ENCODE measurements at regions not wholly inside any gene's neighbourhood (a gene's known extent, or its start where the extent isn't known, plus 50 kb on each side); places are given as distances from the start of the nearest gene placed in this dataset.

DNA sequence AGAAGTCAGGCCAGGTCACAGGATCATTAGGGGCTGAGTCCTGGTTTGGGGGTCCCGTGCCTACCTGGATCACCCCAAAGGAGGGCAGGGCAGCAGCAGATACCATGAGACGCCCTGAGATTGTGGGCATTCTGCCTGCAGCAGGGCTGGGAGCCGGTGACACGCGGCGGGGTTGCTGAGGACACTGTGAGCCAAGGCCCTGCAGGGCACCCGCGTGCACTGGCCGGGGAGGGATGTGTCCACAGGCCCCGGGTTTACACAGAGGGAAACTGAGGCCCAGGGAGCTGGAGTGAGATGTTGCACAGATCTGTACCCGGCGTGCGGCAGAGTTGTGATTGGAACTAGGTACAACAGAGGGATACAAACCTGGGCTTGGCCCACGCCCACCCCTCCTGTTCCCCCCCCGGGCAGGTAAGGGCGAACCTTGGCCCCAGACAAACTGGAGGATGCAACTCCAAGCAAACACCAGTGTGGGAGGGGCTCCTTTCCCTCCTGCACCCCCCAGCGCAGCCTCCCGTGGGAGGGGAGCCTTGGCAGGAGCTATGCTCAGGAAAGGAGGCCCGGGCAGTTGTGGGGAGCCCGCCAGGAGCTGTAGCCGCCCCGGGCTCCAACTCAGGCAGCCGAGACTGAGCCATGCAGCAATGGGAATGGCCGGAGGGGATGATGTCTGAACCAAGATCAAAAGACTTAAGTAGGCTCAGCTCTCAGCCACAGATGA is 91.3 kb downstream of the ENGASE start:
- no peaks in the 10 kb centered on the region for H3K4me1 ChIP-seq
- intact Hi-C loops (cut with DNase I; ENCODE audit: low total_unique reads), result no loop called here
- TF ChIP-seq, protein P1, sequence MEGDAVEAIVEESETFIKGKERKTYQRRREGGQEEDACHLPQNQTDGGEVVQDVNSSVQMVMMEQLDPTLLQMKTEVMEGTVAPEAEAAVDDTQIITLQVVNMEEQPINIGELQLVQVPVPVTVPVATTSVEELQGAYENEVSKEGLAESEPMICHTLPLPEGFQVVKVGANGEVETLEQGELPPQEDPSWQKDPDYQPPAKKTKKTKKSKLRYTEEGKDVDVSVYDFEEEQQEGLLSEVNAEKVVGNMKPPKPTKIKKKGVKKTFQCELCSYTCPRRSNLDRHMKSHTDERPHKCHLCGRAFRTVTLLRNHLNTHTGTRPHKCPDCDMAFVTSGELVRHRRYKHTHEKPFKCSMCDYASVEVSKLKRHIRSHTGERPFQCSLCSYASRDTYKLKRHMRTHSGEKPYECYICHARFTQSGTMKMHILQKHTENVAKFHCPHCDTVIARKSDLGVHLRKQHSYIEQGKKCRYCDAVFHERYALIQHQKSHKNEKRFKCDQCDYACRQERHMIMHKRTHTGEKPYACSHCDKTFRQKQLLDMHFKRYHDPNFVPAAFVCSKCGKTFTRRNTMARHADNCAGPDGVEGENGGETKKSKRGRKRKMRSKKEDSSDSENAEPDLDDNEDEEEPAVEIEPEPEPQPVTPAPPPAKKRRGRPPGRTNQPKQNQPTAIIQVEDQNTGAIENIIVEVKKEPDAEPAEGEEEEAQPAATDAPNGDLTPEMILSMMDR (IDR thresholded peaks at IDR 0.05), result no peak
- H3K27ac ChIP-seq, result no peak overlapping the region
- no peak overlapping the region for H3K4me3 ChIP-seq
- DNase-seq, result no peak
- no peaks in the 10 kb centered on the region for H3K9me3 ChIP-seq
- no peaks in the 10 kb centered on the region for H3K36me3 ChIP-seq
- peaks cover 0 to 93% of the 10 kb centered on the region in 2 donors for H3K27me3 ChIP-seq

GRCh38 chr17:79164913-79165695 is 90.5 kb downstream of the ENGASE start:
- Histone ChIP-seq H3K4me3 (no peak overlapping the region), H3K36me3 (no peaks in the 10 kb centered on the region), H3K27me3 (peaks cover 0 to 94% of the 10 kb centered on the region in 2 donors), H3K27ac (no peak overlapping the region), H3K9me3 (no peaks in the 10 kb centered on the region), H3K4me1 (no peaks in the 10 kb centered on the region)
- DNase-seq, result no peak
- intact Hi-C loops (cut with DNase I; ENCODE audit: low total_unique reads), result no loop called here
- TF ChIP-seq, protein P1 (IDR thresholded peaks at IDR 0.05), result no peak

DNA sequence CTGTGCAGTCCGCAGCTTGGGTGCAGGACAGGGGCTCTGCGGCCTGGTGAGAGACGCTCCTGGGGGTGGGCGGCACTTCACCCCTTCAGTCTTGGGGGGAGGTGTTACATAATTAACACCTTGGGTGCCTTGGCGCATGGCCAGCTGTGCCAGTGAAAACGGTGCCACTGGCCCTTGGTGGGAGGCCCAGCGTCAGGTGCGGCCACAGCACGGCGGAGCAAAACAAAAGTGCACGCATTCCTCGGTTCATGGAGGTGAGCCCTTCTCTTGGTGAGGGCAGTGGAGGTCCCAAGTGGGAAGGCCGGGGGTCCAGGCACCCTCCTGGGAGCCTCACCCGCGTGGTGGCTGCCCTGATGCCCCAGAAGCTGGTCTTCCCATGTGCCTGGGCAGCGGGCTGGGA is 89.8 kb downstream of the ENGASE start:
- intact Hi-C loops (cut with DNase I; ENCODE audit: low total_unique reads), result no loop called here
- TF ChIP-seq, protein P1 (IDR thresholded peaks at IDR 0.05), result no peak
- H3K4me3 ChIP-seq, result no peak overlapping the region
- peaks cover 0 to 94% of the 10 kb centered on the region in 2 donors for H3K27me3 ChIP-seq
- H3K9me3 ChIP-seq, result no peaks in the 10 kb centered on the region
- no peaks in the 10 kb centered on the region for H3K36me3 ChIP-seq
- H3K4me1 ChIP-seq, result no peaks in the 10 kb centered on the region
- no peak overlapping the region for H3K27ac ChIP-seq
- no peak for DNase-seq

DNA sequence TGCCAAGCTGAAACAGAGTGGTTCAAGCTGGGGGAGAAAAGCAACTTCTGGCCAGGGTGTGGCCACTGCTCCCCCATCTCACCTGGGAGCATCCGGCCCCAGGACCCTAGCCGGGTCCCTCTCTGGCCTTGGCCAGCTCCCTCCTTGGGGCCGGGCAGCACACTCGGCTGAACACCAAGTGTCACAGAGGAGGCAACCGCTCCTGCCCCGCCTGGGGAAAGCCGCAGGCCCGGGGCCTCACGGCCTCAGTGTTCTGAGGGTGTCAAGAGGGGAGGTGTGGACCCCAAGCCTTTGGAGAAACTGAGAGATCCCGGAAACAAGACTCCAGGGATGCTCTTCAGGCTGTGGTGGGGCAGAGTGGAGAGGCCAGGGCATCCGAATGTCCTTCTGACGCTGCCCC is 88.4 kb downstream of the ENGASE start:
- Histone ChIP-seq H3K9me3 (no peaks in the 10 kb centered on the region), H3K27ac (no peak overlapping the region), H3K27me3 (peaks cover 0 to 94% of the 10 kb centered on the region in 2 donors), H3K4me3 (no peak overlapping the region), H3K36me3 (no peaks in the 10 kb centered on the region), H3K4me1 (no peaks in the 10 kb centered on the region)
- no peak for DNase-seq
- TF ChIP-seq, protein P1 (IDR thresholded peaks at IDR 0.05), result no peak
- intact Hi-C loops (cut with DNase I; ENCODE audit: low total_unique reads), result no loop called here

- H3K4me3 ChIP-seq, result no peak overlapping the region
- intact Hi-C loops (cut with DNase I; ENCODE audit: low total_unique reads), result no loop called here
- no peaks in the 10 kb centered on the region for H3K36me3 ChIP-seq
- no peak for DNase-seq
- peaks cover 0 to 94% of the 10 kb centered on the region in 2 donors for H3K27me3 ChIP-seq
- H3K27ac ChIP-seq, result no peak overlapping the region
- TF ChIP-seq, protein P1 (IDR thresholded peaks at IDR 0.05), result no peak
- no peaks in the 10 kb centered on the region for H3K4me1 ChIP-seq
- no peaks in the 10 kb centered on the region for H3K9me3 ChIP-seq
These were observed 87.7 kb downstream of the ENGASE start for GRCh38 chr17:79162012-79162963.
